Effector memory CD8-positive, alpha-beta T cell (primary cell): ENCODE measurements at regions not wholly inside any gene's neighbourhood (a gene's known extent, or its start where the extent isn't known, plus 50 kb on each side); places are given as distances from the start of the nearest gene placed in this dataset.
"Not testable (repeated sequence)": the region's sequence is repeated elsewhere in the genome, so short reads cannot be mapped to it uniquely, and the experiment has no call there.

ENCODE experiments used
- ATAC-seq: fragments of 150-1000 bp; cut with Tn5 transposase; replicated peaks from 2 replicates; pipeline ENCODE4 v1.10.0; 2021; ENCODE audit warnings: mild to moderate bottlenecking, moderate library complexity
- DNase-seq, 3 experiments: peaks; one replicate each; pipeline ENCODE4 v3.0.0; 2021
- H3K27ac Mint-ChIP-seq, 2 donors: one replicate each; pipeline ENCODE4 v1.8.0; 2022; ENCODE audit warnings: mild to moderate bottlenecking in 2 of 2, mixed read lengths in 2 of 2, moderate library complexity in 2 of 2
- H3K27me3 Mint-ChIP-seq, 2 donors: one replicate each; pipeline ENCODE4 v1.8.0; 2022; ENCODE audit warnings: mixed read lengths in 2 of 2
- H3K36me3 Mint-ChIP-seq: one replicate; pipeline ENCODE4 v1.8.0; 2022; ENCODE audit warnings: mild to moderate bottlenecking, moderate library complexity, mixed read lengths; ENCODE audit not compliant: insufficient read depth
- H3K4me1 Mint-ChIP-seq, 2 donors: one replicate each; pipeline ENCODE4 v1.8.0; 2022; ENCODE audit warnings: low read depth in 2 of 2, mixed read lengths in 2 of 2
- H3K4me3 Mint-ChIP-seq, 2 donors: one replicate each; pipeline ENCODE4 v1.8.0; 2022; ENCODE audit warnings: mild to moderate bottlenecking in 2 of 2, mixed read lengths in 2 of 2, moderate library complexity in 2 of 2
- H3K9me3 Mint-ChIP-seq, 2 donors: one replicate each; pipeline ENCODE4 v1.8.0; 2022; ENCODE audit warnings: mixed read lengths in 2 of 2

DNA sequence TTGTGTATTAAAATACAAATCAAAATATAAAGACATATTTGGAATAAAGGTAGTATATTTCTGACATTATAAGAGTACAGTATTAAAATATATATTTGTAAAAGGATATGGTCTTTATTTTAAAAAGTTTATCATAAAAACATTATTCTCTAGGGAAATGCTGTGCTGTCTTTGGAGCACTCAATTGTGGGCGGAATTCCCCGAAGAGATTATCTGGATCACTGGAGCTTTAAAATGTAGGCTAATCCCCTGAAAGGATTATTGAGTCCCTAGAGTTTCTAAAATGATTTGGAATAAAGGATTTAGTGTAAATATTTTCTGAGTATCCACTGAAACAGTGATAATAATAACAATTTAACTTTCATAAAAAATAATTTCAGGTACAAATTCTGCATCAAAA, 1239.4 kb downstream of the TECRL start:
- ATAC-seq (no peak), DNase-seq (no peak)
- H3K9me3 Mint-ChIP-seq: peaks cover 5 to 6% of the 10 kb centered on the region in 2 donors
- no peaks in the 10 kb centered on the region for H3K36me3 Mint-ChIP-seq
- H3K27me3 Mint-ChIP-seq: no peaks in the 10 kb centered on the region
- H3K27ac Mint-ChIP-seq: no peak overlapping the region
- no peak overlapping the region for H3K4me3 Mint-ChIP-seq
- H3K4me1 Mint-ChIP-seq: no peaks in the 10 kb centered on the region

DNA sequence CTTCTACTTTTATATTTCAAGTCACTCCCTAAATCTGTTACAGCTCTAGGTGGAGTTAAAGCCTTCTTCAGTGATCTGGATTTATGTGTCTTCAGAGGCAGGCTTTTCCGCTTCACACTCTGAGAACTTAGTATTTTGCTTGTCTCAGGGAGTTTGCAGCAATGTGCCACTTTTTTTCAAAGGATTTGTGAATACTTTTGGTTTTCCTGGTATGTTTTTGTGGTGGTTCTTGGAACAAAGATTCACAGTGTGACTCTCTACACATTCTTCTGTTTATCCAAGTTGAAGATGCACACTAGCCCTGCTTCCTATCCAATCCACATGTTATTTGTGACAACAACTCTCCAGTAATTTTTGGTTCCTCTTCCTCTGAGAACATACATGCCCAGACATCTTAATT, 1253.7 kb downstream of the TECRL start:
- H3K27ac Mint-ChIP-seq: no peak overlapping the region
- no peak for ATAC-seq
- peaks cover 3 to 14% of the 10 kb centered on the region in 2 donors for H3K9me3 Mint-ChIP-seq
- H3K4me1 Mint-ChIP-seq: no peaks in the 10 kb centered on the region
- no peaks in the 10 kb centered on the region for H3K36me3 Mint-ChIP-seq
- DNase-seq: no peak
- H3K27me3 Mint-ChIP-seq: no peaks in the 10 kb centered on the region
- H3K4me3 Mint-ChIP-seq: no peak overlapping the region

DNA sequence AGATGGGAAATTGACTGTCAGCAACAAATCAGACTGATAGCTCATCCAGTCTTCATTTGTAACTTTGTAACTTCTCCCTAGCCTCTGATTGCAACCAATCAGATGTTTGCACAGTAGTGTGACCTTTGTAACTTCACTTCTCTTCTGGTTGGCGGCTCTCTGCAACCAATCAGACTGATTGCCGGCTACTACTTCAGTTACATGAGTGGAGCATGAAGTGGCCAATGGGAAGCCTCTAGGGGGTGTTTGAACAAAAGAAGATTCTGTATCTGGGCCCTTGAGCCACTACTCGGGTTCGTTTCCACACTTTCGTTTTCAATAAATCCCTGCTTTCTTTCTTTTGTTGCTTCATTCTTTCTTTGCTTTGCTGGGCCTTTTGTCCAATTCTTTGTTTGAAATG, 1285.8 kb downstream of the TECRL start:
- Mint-ChIP-seq H3K27ac (no peak overlapping the region), H3K4me1 (no peaks in the 10 kb centered on the region), H3K36me3 (no peaks in the 10 kb centered on the region), H3K4me3 (no peak overlapping the region), H3K27me3 (no peaks in the 10 kb centered on the region), H3K9me3 (peaks cover 5 to 9% of the 10 kb centered on the region in 2 donors)
- ATAC-seq (no peak), DNase-seq (no peak)

DNA sequence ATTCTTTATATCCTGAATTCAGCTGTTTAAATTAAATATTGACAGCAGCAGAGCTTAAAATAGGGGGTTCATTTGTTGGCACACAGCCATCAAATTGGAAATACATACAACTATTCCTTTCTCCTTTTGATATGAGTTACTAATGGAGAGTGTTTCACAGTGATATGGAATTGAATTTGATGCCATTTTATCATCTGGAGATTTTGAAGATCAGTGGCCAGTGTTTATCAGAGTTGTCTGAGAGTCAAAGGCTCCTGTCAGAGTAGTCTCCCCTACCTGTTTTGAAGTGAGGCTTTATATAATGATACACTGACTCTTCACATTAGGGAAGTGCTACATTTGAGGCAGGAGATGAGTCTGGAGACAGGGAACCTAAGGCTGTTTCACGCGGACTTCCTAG, 1286.3 kb downstream of the TECRL start:
- Mint-ChIP-seq H3K4me3 (no peak overlapping the region), H3K27ac (no peak overlapping the region), H3K36me3 (no peaks in the 10 kb centered on the region), H3K9me3 (peaks cover 5 to 9% of the 10 kb centered on the region in 2 donors), H3K4me1 (no peaks in the 10 kb centered on the region), H3K27me3 (no peaks in the 10 kb centered on the region)
- DNase-seq (no peak), ATAC-seq (no peak)

DNA sequence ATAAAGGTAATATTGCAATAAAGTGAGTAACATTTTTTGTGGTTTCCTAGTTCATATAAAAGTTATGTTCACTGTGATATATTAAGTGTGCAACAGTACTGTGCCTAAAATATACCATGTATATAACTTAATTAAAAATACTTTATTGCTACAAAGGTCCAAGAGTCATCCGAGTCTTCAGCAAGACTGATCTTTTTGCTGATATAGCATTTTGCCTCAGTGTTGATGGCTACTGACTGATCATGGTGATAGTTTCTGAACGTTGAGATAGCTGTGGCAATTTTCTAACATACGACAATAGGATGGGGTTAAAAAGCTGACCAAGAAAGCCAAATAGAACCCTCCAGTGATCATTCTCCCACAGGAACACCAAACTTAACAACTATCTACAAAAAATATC, 1302.7 kb downstream of the TECRL start:
- H3K36me3 Mint-ChIP-seq: no peaks in the 10 kb centered on the region
- H3K27me3 Mint-ChIP-seq: no peaks in the 10 kb centered on the region
- H3K9me3 Mint-ChIP-seq: peaks cover 2 to 18% of the 10 kb centered on the region in 2 donors
- H3K4me3 Mint-ChIP-seq: no peak overlapping the region
- ATAC-seq (no peak), DNase-seq (no peak)
- no peaks in the 10 kb centered on the region for H3K4me1 Mint-ChIP-seq
- no peak overlapping the region for H3K27ac Mint-ChIP-seq

DNA sequence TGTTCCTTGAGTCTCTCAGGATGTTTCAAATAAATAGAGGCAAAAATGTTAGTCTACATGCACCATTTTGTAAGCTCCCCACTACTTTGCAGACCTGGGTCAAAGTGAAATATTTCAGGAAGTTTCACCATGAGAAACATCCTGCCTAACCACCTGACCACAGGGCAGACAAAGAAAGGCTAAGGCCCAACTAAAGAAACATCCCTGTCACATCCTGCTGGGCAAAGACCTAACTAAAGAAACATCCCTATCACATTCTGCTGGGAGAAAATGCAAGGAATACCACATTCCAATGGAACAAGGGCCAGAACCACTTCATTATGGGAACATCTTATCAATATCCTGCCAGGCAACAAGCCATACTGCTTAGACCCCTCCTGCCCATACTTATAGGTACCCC, 1303.4 kb downstream of the TECRL start:
- ATAC-seq: no peak
- H3K4me1 Mint-ChIP-seq: no peaks in the 10 kb centered on the region
- DNase-seq: no peak
- H3K9me3 Mint-ChIP-seq: peaks cover 2 to 15% of the 10 kb centered on the region in 2 donors
- no peak overlapping the region for H3K27ac Mint-ChIP-seq
- no peaks in the 10 kb centered on the region for H3K36me3 Mint-ChIP-seq
- H3K27me3 Mint-ChIP-seq: no peaks in the 10 kb centered on the region
- H3K4me3 Mint-ChIP-seq: no peak overlapping the region

DNA sequence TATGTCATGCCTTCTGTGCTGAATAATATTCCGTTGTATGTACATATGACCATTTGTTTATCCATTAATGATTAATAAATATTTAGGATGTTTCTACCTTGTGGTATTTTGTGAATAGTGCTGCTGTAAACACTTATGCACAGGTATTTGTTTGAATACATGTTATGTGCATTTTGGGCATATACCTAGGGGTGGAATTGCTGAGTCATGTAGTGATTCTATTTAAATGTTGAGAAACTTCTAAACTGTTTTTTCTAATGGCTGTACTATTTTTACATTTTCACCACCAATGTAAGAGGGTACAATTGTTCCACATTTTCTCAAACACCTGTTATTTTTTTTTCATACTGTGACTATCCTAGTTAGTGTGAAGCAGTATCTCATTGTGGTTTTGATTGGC, 1318.6 kb downstream of the TECRL start:
- Mint-ChIP-seq H3K4me3 (no peak overlapping the region), H3K36me3 (no peaks in the 10 kb centered on the region), H3K27ac (no peak overlapping the region), H3K27me3 (no peaks in the 10 kb centered on the region), H3K4me1 (no peaks in the 10 kb centered on the region), H3K9me3 (peaks cover 0 to 2% of the 10 kb centered on the region in 2 donors)
- DNase-seq (no peak), ATAC-seq (no peak)

DNA sequence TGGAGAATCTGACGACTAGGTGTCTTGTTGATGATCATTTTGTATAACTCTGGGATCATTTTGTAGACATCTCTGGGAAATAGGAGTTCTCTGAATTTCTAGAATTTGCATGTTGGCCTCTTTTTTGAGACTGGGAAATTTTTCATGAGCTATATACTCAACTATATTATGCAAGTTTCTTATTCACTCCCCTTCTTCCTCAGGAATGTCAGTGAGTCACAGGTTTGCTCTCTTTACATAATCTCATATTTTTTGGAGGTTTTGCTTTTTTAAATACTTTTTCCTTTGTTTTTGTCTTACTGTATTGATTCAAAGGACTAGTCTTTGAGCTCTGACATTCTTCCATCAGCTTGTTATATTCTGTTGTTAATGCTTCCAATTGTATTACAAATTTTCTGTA, 1324.2 kb downstream of the TECRL start:
- ATAC-seq: no peak
- H3K4me3 Mint-ChIP-seq: no peak overlapping the region
- H3K9me3 Mint-ChIP-seq: peaks cover 11 to 28% of the 10 kb centered on the region in 2 donors
- H3K27me3 Mint-ChIP-seq: no peaks in the 10 kb centered on the region
- no peaks in the 10 kb centered on the region for H3K4me1 Mint-ChIP-seq
- no peak overlapping the region for H3K27ac Mint-ChIP-seq
- no peaks in the 10 kb centered on the region for H3K36me3 Mint-ChIP-seq
- DNase-seq: no peak

DNA sequence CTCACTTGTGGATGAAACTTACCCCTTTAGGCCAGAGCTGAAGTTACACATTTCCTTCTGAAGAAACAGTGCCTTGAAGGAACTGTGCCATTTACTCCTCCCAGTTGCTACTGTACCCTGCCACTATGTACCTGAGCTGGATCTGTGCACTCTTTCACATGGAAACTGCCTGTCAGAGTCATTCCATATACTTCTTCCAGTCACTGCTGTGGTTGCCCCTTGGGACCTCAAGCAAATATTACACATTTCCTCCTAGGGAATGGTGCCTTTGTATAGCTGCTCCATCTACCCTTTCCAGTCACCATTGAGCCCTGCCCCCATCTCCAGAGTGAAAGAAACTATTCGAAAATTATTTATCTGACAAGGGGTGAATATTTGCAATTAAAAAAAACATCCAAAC, 1328.3 kb downstream of the TECRL start:
- no peak for ATAC-seq
- no peak overlapping the region for H3K4me3 Mint-ChIP-seq
- H3K36me3 Mint-ChIP-seq: no peaks in the 10 kb centered on the region
- H3K27ac Mint-ChIP-seq: no peak overlapping the region
- DNase-seq: no peak
- H3K27me3 Mint-ChIP-seq: no peaks in the 10 kb centered on the region
- H3K4me1 Mint-ChIP-seq: no peaks in the 10 kb centered on the region
- peaks cover 16 to 33% of the 10 kb centered on the region in 2 donors for H3K9me3 Mint-ChIP-seq

DNA sequence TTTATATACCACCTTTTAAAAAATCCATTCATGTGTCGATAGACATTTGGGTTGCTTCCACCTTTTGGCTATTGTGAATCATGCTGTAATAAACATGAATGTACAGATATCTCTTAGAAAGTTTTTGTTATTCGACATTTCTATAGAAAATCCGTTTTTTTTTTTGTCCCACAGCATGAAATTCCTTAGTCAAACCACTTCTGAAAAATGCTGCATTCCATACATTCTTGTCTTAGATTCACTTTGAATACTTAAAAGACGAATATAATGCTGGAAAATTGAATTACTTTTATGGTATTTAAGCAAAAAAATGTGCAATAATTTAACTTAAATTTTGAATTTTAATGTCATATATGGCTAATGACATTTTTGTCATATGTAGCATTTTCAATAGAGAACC, 1345.5 kb downstream of the TECRL start:
- Mint-ChIP-seq H3K9me3 (peaks cover 14 to 24% of the 10 kb centered on the region in 2 donors), H3K27me3 (no peaks in the 10 kb centered on the region)
- no peak for ATAC-seq

DNA sequence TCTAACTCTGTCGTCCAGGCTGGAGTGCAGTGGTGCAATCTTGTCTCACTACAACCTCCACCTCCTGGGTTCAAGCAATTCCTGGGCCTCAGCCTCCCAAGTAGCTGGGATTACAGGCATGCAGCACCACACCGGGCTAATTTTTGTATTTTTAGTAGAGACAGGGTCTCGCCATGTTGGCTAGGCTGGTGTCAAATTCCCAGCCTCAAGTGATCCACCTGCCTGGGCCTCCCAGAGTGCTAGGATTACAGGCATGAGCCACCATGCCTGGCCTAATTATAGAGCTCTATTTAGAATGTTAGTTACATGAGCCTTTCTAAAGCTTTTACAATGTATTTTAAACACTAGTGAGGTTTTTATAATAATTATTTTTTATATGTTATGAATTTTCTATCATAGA, 1346.4 kb downstream of the TECRL start:
- peaks cover 16 to 22% of the 10 kb centered on the region in 2 donors for H3K9me3 Mint-ChIP-seq
- not testable (repeated sequence) for DNase-seq, H3K27ac Mint-ChIP-seq, H3K4me1 Mint-ChIP-seq, H3K4me3 Mint-ChIP-seq, ATAC-seq, H3K36me3 Mint-ChIP-seq, H3K27me3 Mint-ChIP-seq

More for the DNA sequence above, 1345.5 kb downstream of the TECRL start:
- DNase-seq: no peak
- H3K27ac Mint-ChIP-seq: no peak overlapping the region
- H3K4me3 Mint-ChIP-seq: no peak overlapping the region
- no peaks in the 10 kb centered on the region for H3K36me3 Mint-ChIP-seq
- H3K4me1 Mint-ChIP-seq: no peaks in the 10 kb centered on the region

DNA sequence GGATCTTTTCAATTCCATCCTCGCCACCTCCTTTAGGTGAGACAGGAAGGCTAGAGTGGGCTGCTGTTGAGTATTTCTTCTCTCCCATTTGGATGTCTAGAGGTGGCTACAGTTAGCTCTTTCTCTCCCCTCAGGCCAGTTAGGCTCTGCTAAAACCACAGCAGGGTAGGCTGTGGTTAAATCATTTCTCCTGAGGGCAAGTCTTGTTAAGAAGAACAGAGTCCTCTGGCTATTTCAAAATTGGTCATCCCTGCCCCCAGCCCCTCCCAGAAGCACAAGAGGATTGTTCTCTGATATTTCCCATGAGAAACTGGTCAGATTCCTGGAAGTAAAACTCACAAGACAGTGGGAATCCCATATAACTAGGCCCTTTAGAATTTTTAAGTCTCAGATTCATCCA, 1359.5 kb downstream of the TECRL start:
- no peak for DNase-seq
- H3K27ac Mint-ChIP-seq: no peak overlapping the region
- no peaks in the 10 kb centered on the region for H3K27me3 Mint-ChIP-seq

DNA sequence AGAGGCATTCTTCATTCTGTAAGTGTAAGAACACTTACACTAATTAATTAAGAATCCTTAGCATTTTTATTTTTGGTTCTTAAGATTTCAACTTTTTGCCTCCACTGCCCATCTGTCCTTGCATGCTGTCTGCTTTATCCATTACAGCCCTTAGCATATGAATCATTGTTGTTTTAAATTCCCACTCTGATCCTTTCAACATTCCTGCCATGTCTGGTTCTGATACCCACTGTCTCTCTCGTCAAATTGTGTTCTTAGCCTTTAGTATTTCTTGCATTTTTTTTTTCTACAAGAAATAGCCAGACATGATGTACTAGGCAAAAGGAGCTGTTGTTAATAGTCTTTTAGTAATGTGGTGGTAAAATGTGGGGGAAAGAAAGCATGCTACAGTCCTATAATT, 1360.0 kb downstream of the TECRL start:
- no peak overlapping the region for H3K27ac Mint-ChIP-seq
- H3K27me3 Mint-ChIP-seq: no peaks in the 10 kb centered on the region
- no peaks in the 10 kb centered on the region for H3K36me3 Mint-ChIP-seq
- H3K9me3 Mint-ChIP-seq: peaks cover 5 to 18% of the 10 kb centered on the region in 2 donors
- H3K4me1 Mint-ChIP-seq: no peaks in the 10 kb centered on the region
- DNase-seq (no peak), ATAC-seq (no peak)
- no peak overlapping the region for H3K4me3 Mint-ChIP-seq

More for the DNA sequence above, 1359.5 kb downstream of the TECRL start:
- Mint-ChIP-seq H3K4me1 (no peaks in the 10 kb centered on the region), H3K4me3 (no peak overlapping the region), H3K36me3 (no peaks in the 10 kb centered on the region), H3K9me3 (peaks cover 5 to 18% of the 10 kb centered on the region in 2 donors)
- ATAC-seq: no peak

DNA sequence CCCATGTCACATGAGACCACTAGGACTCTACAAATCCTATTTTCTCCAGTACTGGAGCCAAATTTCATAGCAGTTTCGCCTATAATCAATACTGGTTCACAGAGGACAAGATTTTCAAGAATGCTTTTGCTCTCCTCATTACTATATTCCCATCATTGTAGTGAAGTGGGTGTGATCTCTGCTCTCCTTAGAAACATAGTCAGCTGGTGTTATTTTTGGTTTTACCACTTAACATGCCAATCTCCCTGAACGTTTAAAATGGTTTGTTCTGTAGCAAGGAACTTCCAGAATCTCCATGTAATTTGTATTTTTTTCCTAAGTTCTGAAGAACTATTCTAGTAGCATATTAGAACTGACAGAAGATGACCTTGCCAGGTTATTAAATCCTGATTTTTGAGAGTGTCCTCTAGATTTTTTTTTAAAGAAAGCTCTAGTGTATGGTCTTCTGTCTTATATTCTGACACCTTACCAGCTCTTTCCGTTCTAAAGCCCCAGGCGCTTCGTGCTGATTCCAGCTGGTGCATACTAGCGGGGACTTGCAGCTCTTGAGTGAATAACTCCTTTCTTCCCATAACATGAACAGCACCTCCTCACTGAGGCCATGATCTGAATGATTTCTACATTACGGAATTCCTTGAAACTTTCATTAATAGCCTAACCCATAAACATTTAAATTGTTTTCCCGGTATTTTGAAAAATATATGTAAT, 1372.9 kb downstream of the TECRL start:
- no peak for DNase-seq
- ATAC-seq: no peak
- H3K4me1 Mint-ChIP-seq: no peaks in the 10 kb centered on the region
- no peaks in the 10 kb centered on the region for H3K36me3 Mint-ChIP-seq
- H3K27me3 Mint-ChIP-seq: no peaks in the 10 kb centered on the region
- no peak overlapping the region for H3K4me3 Mint-ChIP-seq
- H3K9me3 Mint-ChIP-seq: peaks cover 5 to 9% of the 10 kb centered on the region in 2 donors
- H3K27ac Mint-ChIP-seq: no peak overlapping the region
